GM19328 (cell line): ENCODE measurements at regions not wholly inside any gene's neighbourhood (a gene's known extent, or its start where the extent isn't known, plus 50 kb on each side); places are given as distances from the start of the nearest gene placed in this dataset.

ENCODE experiments used
- ATAC-seq: cut with Tn5 transposase; IDR thresholded peaks from one replicate; pipeline ENCODE4 v1.9.1; 2021; ENCODE audit warnings: mild to moderate bottlenecking, moderate library complexity; ENCODE audit not compliant: unreplicated experiment

GRCh38 chr3:68328049-68328448, 604.3 kb downstream of the TAFA4 start:
- ATAC-seq = no peak

GRCh38 chr3:68315964-68316363, 616.4 kb downstream of the TAFA4 start:
- no peak for ATAC-seq

GRCh38 chr3:68315546-68315945, 616.8 kb downstream of the TAFA4 start:
- ATAC-seq = no peak

GRCh38 chr3:68306571-68306970, 625.8 kb downstream of the TAFA4 start:
- no peak for ATAC-seq

GRCh38 chr3:68295457-68295856, 636.9 kb downstream of the TAFA4 start:
- ATAC-seq = no peak

- no peak for ATAC-seq
These were observed 635.9 kb upstream of the SUCLG2 start for GRCh38 chr3:68290333-68290732.

GRCh38 chr3:68288085-68288484, 633.7 kb upstream of the SUCLG2 start:
- no peak for ATAC-seq

- ATAC-seq = no peak
These were observed 632.7 kb upstream of the SUCLG2 start for GRCh38 chr3:68287101-68287500.

- ATAC-seq = no peak
These were observed 619.9 kb upstream of the SUCLG2 start for GRCh38 chr3:68274286-68274685.

- ATAC-seq = no peak
These were observed 616.7 kb upstream of the SUCLG2 start for GRCh38 chr3:68271145-68271544.

- ATAC-seq = no peak
These were observed 602.3 kb upstream of the SUCLG2 start for GRCh38 chr3:68256635-68257223.

GRCh38 chr3:68249265-68249664, 594.9 kb upstream of the SUCLG2 start:
- ATAC-seq = no peak

GRCh38 chr3:68242606-68243005, 588.2 kb upstream of the SUCLG2 start:
- ATAC-seq = no peak

GRCh38 chr3:68239542-68239941, 585.1 kb upstream of the SUCLG2 start:
- ATAC-seq = no peak

GRCh38 chr3:68234076-68234780, 579.8 kb upstream of the SUCLG2 start:
- ATAC-seq = no peak

GRCh38 chr3:68228856-68229255, 574.4 kb upstream of the SUCLG2 start:
- no peak for ATAC-seq

GRCh38 chr3:68220832-68221231, 566.4 kb upstream of the SUCLG2 start:
- ATAC-seq = no peak

GRCh38 chr3:68211637-68212036, 557.2 kb upstream of the SUCLG2 start:
- no peak for ATAC-seq

- ATAC-seq = no peak
These were observed 556.2 kb upstream of the SUCLG2 start for GRCh38 chr3:68210635-68211034.

GRCh38 chr3:68207327-68207726, 552.9 kb upstream of the SUCLG2 start:
- ATAC-seq = no peak

GRCh38 chr3:68206524-68207117, 552.2 kb upstream of the SUCLG2 start:
- ATAC-seq = no peak

GRCh38 chr3:68186733-68187132, 532.3 kb upstream of the SUCLG2 start:
- no peak for ATAC-seq
